HG02571 (cell line): ENCODE measurements at regions not wholly inside any gene's neighbourhood (a gene's known extent, or its start where the extent isn't known, plus 50 kb on each side); places are given as distances from the start of the nearest gene placed in this dataset.

ENCODE experiments used
- ATAC-seq: cut with Tn5 transposase; IDR thresholded peaks from one replicate; pipeline ENCODE4 v1.9.1; 2021; ENCODE audit warnings: mild to moderate bottlenecking, moderate library complexity; ENCODE audit not compliant: unreplicated experiment

DNA sequence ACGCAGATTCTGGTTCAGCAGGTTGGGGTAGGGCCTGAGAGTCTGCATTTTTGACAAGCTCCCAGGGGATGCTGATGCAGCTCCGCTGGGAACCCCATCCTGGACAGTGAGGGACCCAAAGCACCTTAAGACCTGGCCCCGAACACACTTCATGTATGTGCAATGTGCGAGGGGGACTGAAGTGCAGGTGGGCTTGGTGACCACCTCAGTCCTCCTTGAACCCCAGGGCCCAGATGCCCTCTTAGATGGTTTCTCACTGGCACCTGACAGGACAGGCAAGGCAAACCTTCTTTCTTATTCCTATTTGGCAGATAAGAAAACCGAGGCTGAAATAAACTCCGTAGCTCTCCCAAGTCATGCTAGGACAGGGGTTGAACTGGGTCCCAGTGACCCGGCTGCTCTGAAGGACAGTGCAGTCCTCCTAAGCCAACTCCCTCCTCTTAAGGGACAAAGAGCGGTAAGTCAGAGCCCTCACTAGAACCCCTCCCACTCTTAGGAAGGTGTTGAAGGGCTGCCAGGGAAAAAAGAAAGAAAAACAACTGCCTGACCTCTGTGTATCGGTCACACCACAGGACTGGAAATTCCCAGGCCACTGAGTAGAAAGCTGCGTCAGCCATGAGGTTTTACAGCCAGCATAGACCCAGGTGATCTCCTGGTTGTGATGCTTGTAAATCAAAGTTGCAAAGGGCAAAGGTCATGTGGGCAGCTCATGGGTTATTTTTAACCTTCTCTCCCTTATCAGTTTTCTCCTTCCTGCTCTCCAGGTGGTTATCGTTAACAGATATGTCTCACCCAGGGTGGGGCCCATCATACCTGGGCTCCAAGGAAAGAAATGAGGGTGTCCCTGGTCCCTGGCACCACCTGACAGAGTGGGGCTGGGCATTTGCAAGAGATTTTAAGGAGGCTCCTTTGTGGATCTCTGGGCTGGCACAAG, 90.9 kb upstream of the SMNDC1 start:
- peak; percentile 96 for ATAC-seq

DNA sequence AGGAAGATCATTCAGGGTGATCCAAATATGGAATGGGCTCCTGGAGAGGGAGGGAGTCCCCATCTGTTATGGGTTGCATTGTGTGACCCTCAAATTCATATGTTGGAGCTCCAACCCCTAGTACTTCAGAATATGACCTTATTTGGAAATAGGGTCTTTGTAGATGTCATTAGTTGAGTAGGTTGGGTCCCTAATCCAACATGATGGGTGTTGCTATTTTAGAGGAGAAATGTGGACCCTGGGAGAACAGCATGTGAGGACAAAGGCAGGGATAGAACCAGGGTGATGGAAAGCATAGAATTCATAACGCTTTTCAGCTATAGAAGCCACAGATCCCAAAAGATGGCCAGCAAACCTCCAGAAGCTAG, 91.5 kb upstream of the SMNDC1 start:
- no peak for ATAC-seq

DNA sequence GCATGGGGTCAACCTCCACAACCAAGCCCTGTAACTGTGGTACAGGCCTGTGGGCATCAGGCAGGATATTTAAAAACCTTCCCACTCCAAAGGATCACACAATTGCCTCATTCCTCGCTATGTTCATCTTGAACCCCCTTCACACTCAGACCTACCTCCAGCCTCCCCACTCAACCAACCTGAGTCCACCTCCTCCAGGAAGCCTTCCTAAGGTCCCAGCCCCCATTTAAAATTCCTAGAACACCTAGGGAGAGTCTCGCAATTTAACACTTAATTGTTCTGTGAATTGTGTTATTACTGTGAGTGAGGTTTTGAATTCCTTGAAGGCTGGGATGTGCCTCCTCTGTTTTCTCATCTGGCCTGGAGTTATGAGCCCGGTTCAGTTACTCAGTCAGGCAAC, 93.1 kb upstream of the SMNDC1 start:
- ATAC-seq = no peak

DNA sequence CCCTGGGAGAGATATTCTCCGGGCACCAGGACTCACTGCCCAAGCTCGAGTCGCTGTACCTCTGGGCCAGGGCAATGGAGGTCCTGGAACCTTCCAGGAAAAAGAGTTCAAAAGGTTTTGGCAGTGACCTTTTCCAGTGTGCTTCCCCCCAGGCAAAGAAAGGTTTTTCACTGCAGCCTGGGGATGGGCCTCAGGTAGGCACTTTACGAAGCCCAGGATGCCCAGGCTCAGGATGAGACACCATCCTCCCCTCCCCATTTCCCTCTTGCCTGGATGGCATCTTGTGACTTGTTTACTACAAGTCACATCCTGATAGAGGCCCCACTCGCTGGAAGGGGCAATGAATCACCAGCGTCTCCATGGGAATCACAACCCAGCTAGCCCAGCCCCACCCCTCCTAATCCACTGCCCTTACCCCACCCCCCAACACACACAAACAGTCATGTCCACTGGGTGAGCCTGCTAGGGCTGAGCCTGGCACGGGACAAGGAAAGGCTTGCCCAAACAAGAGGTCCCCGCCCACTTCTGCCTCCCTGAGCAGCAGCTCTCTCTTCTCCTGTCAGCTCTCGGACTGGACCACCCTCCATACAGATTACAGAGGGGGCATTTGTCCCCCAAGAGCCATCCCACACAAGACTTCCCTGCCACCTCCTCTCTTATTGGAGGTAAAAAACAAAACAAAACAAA, 93.8 kb upstream of the SMNDC1 start:
- no peak for ATAC-seq

DNA sequence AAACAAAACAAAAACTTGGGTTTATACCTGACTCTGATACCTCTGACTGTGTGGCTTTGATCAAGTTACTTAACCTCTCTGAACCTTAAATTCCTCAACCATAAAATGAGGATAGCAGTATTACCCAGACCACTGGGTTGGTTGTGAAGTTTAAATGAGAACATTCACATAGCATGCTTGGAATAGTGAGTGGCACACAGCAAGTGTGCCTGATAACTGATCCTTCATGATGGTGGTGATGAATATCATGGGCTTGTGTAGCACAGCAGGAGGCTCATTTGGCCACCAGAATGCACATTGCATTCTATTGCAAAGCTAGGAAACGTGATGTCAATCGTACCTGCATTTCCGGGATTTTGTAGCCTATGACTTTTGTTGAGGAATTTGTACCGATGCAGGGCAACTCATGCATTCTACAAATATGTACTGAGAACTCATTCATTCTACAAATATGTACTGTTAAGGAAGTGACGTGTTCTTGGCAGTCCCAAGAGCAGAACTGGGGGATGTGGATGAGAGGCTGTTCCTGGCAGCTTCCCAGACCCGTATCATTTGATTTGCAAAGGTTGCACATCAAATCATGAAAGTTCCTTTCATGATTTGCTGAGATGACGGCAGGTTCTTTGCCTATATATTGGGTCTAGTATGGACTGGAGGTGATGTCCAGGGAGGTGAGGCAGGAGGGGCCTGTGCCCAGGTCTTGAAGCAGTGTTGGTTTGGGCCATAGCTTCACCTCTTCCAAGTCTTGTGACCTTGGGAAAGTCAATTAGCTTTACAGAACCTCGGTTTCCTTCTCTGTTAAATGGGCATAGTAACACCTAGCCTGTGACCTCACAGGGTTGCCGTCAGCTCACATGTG, 94.6 kb upstream of the SMNDC1 start:
- no peak for ATAC-seq

DNA sequence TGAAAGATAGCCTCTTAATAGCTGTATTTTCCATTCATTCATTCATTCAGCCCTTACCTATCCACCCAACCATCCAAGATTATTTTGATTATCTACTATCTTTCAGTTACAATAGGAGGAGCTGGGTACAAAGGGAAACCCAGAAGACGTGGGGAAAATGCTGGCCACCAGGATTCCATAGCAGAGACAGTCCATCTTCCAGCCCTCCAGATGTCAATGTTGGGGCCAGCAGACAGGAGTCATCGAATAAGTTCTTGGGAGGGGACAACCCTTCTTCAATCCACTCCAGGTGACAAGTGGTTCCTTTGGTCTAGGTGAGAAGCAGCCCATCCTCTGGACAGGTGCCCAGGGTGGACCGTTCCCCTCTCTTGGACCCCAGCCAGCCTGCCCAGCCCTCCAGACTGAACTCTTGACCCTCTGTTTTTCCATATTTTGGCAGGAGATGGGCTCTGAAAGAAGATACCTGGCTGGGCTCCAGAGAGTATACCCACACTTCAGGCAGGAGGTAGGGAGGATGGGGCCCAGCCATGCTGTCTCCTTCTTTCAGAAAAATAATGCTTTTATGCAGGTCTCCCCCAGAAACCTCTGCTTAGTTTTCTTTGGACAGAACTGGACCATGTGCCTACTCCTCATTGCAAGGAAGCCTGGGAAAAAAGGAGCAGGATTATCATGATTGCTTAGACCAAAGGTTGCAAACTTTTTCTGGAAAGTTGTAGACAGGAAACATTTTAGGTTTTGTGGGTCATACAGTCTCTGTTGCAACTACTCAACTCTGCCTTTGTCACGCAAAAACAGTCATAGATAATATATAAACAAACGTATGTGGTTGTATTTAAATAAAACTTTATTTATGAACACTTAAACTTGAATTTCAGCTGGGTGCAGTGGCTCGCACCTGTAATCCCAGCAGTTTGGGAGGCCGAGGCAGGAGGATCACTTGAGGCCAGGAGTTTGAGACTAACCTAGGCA, 95.5 kb upstream of the SMNDC1 start:
- no peak for ATAC-seq

DNA sequence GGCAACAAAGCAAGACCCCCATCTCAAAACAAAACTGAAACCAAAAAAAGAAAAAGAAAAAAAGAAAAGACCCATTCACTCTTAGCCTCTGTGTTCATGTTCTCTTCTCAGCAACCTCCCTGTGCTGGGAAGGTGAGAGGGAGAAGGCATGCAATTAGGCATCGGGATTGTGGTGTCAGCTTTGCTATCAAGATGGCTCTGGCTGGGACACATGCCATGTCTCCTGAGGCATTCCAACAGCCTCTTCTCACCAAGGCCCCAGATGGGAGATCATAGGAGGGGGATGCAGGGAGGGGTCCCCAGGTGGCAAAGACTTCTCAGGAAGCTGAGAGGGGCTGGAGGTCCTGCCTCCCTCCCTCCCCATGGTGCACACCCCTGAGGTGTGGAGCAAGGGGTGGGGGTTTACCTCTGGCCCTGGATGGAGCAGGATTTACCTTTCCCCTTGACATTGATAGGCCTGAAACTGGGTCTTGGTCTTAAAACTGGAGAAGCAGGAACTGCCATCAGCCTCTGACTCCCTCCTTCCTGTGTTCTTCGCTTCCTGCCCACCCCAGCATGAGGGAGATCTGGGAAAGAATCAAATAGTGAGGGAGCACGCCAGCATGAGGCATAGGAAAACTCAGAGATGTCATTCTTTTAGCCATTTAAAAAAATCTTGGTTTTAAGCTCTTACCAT, 96.2 kb upstream of the DUSP5 start:
- ATAC-seq = no peak

DNA sequence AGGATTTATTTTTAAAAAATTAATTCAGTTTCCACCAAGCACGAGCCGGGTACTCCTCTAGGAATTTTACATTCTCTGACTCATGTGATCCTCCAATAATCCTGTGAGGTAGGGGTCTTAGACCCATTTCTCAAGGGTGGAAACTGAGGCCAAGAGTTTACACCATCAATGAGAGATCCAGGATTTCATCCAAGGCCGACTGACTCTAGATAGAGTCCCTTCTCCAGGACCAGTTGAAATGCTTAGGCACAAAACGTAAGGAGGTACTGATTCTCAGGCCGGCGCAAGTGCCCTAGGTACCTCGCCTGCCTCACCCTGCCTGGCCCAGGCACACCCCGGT, 95.7 kb upstream of the DUSP5 start:
- ATAC-seq = no peak

DNA sequence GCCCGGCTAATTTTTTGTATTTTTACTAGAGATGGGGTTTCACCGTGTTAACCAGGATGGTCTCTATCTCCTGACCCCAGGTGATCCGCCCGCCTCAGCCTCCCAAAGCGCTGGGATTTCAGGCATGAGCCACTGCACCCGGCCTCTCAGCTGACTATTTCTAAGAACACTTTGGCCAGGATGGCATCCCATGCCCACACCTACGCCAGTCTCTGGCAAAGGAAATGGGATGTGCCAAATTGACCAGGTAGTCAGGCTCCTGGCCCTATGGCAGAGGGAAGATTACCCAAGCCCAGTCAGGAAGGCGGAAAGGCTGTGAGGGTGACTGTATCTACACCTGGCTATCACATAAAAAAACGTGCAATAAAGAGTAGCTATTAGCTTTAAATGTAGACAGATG, 94.1 kb upstream of the DUSP5 start:
- ATAC-seq = no peak

DNA sequence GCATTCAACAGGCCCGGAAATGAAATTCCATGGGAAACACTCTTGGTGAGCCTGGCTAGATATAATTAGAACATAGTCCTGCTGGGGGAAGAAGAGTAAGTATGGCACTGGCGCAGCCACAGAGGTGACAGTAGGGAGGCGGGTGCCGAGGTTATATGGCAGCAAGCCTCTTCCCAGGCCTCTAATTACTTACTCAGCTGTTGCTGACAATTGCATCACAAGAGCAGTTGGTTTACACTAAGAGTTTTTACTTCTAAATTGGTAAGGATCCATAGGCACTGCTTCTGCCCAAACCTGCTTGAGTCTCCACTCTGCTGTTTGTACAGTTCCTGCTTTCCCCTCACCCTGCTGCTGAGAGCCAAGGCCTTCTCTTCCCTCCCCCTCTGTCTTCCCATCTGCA, 93.3 kb upstream of the DUSP5 start:
- ATAC-seq = no peak

DNA sequence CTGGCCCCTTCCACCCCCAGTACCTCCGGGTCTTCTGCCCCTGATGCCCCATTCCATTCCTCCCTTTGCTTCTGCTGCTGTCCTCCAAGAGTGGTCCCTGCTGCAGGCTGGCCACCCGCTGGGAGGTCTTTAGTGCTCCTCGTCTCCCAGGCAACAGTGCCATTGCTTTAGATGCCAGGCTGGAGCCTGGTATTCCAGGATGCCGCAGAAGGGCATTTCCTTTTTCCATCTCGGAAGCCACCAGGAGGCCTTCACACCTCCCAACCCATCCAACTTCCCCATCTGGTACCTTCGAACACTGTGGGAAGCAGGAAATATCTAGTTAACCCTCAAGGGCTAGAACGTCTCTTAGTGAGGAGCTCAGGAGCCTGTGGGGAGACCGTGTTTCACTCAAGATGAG, 92.9 kb upstream of the DUSP5 start:
- no peak for ATAC-seq

DNA sequence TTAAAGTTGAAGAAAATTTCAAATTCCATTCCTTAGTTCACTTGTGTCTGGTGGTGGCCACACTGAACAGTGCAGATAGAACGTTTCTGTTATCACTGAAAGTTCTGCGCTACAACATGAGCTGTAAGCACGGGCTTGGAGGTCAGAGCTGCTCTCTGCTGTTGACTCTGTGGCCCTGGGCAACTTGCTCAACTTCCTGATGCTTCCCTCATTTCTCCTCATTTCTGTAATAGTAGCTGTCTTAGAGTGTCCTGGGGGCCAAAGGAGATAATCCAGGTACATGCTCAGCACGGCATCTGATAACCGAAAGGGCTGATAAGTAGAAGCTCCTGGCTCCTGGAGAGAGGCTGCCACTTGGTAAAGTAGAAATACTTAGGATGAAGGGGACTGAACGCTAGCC, 92.3 kb upstream of the DUSP5 start:
- no peak for ATAC-seq

DNA sequence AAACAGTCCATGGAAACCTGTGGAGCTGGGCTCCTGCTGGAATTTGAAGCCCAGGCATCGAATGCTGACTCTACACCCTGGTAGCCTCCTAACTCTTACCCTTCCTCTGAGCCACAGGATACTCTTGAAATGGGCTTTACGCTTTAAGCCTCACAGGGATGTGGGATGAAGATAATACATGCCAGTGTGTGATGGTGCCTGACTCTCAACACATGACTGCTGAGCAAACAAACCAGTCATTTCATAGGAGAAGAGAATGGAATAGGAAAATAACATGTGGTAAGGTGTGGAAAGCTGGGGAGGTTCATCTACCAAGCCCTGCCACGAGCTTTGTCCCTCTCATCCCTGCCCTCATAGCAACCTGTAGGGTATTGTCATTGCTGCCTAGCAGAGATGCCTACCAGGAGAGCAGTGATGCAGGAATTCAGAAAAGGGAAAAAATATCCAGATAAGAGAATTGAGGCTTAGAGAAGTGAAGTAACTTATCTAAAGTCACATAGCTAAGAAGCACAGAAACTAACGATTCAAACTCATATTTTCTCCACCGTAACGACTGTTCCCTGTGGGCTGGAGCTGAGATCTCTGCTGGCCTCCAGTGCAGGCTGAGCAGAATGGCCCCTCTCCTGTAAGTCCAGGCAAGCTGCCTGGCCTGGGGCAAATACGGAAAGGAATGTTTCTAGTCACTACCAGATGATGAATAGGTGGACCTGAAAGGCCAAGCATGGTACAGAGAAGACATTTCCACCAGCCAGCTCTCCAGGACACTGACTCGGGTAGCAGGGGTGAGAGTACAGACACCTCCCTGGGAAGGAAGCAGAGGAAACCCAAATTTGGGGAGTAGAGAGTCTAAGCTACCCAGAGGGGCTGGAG, 90.2 kb upstream of the DUSP5 start:
- ATAC-seq = no peak

DNA sequence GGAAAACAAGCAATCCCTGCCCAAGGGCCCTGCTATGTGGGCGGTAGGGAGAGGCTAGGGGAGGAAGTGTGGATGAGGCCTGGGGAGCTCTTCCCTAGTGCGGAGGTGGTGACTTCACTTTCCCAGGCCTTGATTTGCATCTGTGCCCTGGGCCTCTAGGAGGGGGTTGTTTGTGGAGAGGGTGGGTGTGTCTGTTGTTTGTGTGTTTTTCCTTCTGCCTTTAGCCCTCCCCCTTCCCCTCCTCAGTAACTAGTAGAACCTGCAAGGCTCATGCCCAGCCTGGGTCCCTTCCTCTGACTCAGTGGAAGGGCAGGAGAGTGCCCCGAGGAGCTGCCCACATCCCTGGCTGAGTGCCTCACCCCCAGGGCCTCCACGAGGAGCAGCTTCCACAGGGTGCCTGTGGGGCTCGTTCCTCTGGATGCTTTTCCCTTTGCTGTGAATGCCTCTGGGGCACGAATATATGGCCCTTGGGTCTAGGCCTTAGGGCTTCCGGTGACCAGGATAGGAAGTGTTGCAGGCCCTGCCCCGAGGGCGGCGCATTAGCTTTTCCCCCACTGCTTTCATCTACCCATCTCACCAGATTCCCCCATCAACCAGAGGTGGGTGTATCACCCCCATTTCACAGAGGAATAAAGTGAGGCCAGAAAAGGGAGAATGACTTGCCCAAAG, 89.4 kb upstream of the DUSP5 start:
- no peak for ATAC-seq

DNA sequence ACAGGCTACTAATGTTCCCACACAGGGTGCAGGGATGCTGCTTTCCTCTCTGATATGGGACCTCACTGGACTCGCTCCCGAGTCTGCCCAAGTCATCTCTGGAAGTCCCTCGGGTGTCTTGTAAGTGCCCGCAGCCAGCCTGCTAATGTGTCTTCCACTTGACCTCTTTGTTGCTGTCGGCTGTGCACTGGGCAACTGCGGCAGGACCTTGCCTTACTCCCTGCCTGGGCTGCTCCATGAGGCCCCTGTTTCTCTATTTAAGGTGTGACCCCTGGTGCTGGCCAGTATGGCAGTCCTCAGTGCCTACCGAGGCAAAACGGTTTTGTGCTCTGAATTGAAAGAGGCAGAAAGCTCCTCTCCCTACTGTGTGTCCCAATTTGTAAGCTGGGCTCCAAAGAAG, 88.8 kb upstream of the DUSP5 start:
- no peak for ATAC-seq

DNA sequence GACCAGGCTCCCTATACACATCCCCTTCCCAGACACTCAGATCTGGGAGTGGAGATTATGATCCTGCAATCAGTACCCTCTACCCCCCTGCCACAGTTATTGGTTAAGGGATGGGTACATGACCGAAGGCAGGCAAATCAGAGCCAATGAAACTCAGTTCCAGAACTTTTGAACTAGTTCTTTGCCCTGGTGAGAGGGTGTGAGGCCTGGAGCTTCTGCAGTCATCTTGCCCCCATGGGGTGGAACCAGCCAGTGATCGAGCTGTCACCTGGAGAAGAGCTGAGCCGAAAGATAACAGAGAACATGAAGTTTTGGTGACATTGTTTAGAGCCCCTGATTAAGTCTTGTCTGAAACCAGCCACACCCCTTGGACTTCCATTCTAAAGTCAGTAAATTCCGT, 88.2 kb upstream of the DUSP5 start:
- ATAC-seq = no peak

DNA sequence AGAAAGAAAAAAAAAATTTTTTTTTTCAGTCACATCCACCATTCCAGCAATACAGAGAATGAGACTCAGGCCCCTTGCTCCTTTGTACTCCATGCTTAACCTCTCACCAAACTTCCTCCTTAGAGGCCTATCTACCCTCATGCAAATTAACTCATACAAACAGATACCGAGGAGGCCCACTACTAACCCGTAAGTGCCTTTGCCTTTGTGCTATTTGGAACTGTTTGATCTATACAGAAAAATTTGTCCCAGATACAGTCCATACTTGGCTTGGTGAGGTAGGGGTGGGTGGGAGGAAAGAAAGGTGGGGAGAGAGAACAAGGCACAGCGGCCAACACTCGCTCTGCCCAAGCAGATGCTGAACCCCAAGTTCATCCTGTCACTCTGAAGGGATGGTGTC, 87.8 kb upstream of the DUSP5 start:
- ATAC-seq = peak; percentile 33

DNA sequence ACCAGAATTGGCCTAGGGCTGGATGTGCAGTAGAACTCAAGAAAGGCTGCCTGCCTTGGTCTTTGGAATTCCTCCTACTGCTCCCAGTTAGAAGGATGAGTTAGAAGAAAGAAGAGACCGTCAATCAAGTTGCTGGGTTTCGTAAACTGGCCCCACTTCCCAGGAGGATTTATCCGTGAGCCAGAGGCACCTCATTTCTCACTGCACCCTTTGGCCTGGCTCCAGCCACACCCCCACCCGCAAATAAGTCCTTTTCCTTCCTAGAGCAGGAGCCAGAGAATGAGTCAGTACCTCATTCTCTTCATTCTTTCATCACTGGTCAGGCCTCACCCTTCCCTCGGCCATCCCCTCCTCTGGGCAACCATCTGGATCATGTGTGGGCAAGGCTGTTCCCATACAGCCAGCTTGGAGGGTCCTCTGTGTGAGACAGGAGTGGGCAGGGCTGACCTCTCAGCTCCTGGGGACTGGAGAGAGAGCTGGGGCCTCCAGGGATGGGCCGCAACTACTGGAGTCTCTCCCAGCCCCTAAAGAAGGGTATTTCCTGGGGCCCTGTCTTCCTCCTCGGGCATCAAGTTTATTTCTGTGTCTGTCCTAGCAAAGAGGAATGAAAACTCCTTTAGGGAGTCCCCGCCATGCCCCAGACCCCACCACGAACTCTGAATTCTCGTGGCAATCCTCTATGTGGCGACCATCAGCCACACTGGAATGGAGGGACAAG, 87.2 kb upstream of the DUSP5 start:
- ATAC-seq = no peak
